A549 (cell line): ENCODE measurements at regions not wholly inside any gene's neighbourhood (a gene's known extent, or its start where the extent isn't known, plus 50 kb on each side); places are given as distances from the start of the nearest gene placed in this dataset.

Experiments
- CBX2 ChIP-seq: fragments of 200-600 bp; sonication (generic); IDR thresholded peaks from 2 replicates; pipeline ENCODE4 v1.6.1; 2016; ENCODE audit warnings: low read depth, mild to moderate bottlenecking, borderline replicate concordance
- CHD2 ChIP-seq: fragments of 150-350 bp; IDR thresholded peaks from 2 replicates; pipeline ENCODE4 v1.6.1; 2014; ENCODE audit warnings: low read length; ENCODE audit not compliant: partially characterized antibody
- EHMT2 ChIP-seq: fragments of 200-600 bp; sonication (generic); IDR thresholded peaks from 2 replicates; pipeline ENCODE4 v1.6.1; 2016; ENCODE audit warnings: antibody characterized with exemption, low read depth, mild to moderate bottlenecking, moderate library complexity
- HMGXB4 ChIP-seq: fragments of 250-450 bp; sonication (Bioruptor Pico); IDR thresholded peaks from 2 replicates; pipeline ENCODE4 v1.5.0; 2021; ENCODE audit warnings: mild to moderate bottlenecking, moderate library complexity, borderline replicate concordance
- MAZ ChIP-seq: fragments of 150-350 bp; IDR thresholded peaks from 2 replicates; pipeline ENCODE4 v1.6.1; 2014; ENCODE audit warnings: antibody characterized with exemption, low read depth, low read length, borderline replicate concordance
- POLR2AphosphoS2 ChIP-seq: conservative IDR thresholded peaks from 2 replicates; pipeline ENCODE4 v1.6.1; 2012; ENCODE audit warnings: low read length, improper control_type of control experiment, inconsistent platforms
- RNF2 ChIP-seq: fragments of 200-600 bp; sonication (generic); IDR thresholded peaks from 2 replicates; pipeline ENCODE4 v1.6.1; 2016; ENCODE audit warnings: low read depth, mild to moderate bottlenecking, antibody characterized with exemption, moderate library complexity, borderline replicate concordance
- ZFP36 ChIP-seq: fragments of 450-650 bp; IDR thresholded peaks from 2 replicates; pipeline ENCODE4 v1.6.1; 2014; ENCODE audit warnings: borderline replicate concordance; ENCODE audit not compliant: partially characterized antibody
- TF ChIP-seq, protein P1 (sequence below): fragments of >200 bp; sonication (Bioruptor Twin); formaldehyde crosslinking; IDR thresholded peaks from 3 replicates; pipeline ENCODE4 v1.5.1; 2016

DNA sequence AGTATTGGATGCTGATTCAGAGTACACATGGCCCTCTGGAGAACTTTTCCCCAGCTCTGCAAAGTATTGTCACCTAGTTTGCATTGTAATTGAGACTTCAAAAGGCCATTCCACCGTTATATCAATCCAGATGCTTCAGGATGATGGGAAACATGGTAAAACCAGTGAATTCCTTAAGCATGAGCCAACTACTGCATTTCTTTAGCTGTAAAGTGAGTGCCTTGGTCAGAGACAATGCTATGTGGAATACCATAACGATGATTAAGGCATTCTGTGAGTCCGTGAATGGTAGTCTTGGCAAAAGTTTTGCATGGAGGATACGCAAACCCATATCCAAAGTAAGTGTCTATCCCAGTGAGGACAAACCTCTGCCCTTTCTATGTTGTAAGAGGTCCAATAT lies 355.2 kb downstream of the DCAF12L2 start:
- TF ChIP-seq MAZ (no peak), EHMT2 (no peak), RNF2 (no peak), POLR2AphosphoS2 (no peak), ZFP36 (no peak), CBX2 (no peak), CHD2 (no peak), HMGXB4 (CRISPR knock-in tag) (no peak)
- TF ChIP-seq, protein P1, sequence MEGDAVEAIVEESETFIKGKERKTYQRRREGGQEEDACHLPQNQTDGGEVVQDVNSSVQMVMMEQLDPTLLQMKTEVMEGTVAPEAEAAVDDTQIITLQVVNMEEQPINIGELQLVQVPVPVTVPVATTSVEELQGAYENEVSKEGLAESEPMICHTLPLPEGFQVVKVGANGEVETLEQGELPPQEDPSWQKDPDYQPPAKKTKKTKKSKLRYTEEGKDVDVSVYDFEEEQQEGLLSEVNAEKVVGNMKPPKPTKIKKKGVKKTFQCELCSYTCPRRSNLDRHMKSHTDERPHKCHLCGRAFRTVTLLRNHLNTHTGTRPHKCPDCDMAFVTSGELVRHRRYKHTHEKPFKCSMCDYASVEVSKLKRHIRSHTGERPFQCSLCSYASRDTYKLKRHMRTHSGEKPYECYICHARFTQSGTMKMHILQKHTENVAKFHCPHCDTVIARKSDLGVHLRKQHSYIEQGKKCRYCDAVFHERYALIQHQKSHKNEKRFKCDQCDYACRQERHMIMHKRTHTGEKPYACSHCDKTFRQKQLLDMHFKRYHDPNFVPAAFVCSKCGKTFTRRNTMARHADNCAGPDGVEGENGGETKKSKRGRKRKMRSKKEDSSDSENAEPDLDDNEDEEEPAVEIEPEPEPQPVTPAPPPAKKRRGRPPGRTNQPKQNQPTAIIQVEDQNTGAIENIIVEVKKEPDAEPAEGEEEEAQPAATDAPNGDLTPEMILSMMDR = no peak
